Breast epithelium (tissue), 4 donors: ENCODE measurements at regions not wholly inside any gene's neighbourhood (a gene's known extent, or its start where the extent isn't known, plus 50 kb on each side); places are given as distances from the start of the nearest gene placed in this dataset.

Experiments used
- DNase-seq, 2 donors: peaks; one replicate each; pipeline ENCODE4 v3.0.0-alpha.2; 2019; ENCODE audit warnings: low spot score in 2 of 2
- H3K27ac ChIP-seq, 2 donors: fragments of 200-600 bp; sonication (generic) in 1 of 2; one replicate each; pipeline ENCODE4 v1.5.1; 2016 to 2019; ENCODE audit warnings: mild to moderate bottlenecking in 1 of 2
- H3K27me3 ChIP-seq, 2 donors: fragments of 200-600 bp; sonication (generic) in 1 of 2; one replicate each; pipeline versions ENCODE4 v1.5.1 to v1.6.0; 2017 to 2019; ENCODE audit warnings: control low read depth in 1 of 2, mild to moderate bottlenecking in 1 of 2
- H3K36me3 ChIP-seq: fragments of 200-600 bp; one replicate; pipeline ENCODE4 v1.5.1; 2019
- H3K4me1 ChIP-seq, 2 donors: fragments of 200-600 bp; sonication (generic); one replicate each; pipeline ENCODE4 v1.5.1; 2016 to 2019; ENCODE audit warnings: control low read depth in 1 of 2
- H3K4me3 ChIP-seq, 3 donors: fragments of 200-600 bp; sonication (generic); 1 replicate in 2 of 3; 2 replicates in 1 of 3; pipeline ENCODE4 v1.5.1; 2016 to 2019; ENCODE audit warnings: mild to moderate bottlenecking in 3 of 3, moderate library complexity in 2 of 3
- H3K9me3 ChIP-seq, 2 donors: fragments of 200-600 bp; sonication (generic) in 1 of 2; one replicate each; pipeline ENCODE4 v1.5.1; 2016 to 2019; ENCODE audit warnings: control low read depth in 1 of 2
- CTCF ChIP-seq, 3 donors: fragments of 450-650 bp; IDR thresholded peaks; one replicate each; pipeline ENCODE4 v1.5.1; 2016 to 2017; ENCODE audit warnings: antibody characterized with exemption in 3 of 3, mild to moderate bottlenecking in 3 of 3, moderate library complexity in 3 of 3
- POLR2A ChIP-seq: fragments of 450-650 bp; IDR thresholded peaks from one replicate; pipeline ENCODE4 v1.6.1; 2016; ENCODE audit warnings: antibody characterized with exemption, mild to moderate bottlenecking, moderate library complexity
- POLR2AphosphoS5 ChIP-seq, 3 donors: sonication (generic); formaldehyde crosslinking; IDR thresholded peaks; one replicate each; pipeline ENCODE4 v1.6.1; 2017; ENCODE audit warnings: antibody characterized with exemption in 3 of 3
- intact Hi-C: fragments of 100-400 bp; cut with DNase I; formaldehyde crosslinking; loops from one replicate; pipeline ENCODE4 v1.15.1; 2023; ENCODE audit warnings: low total_unique reads

- Histone ChIP-seq H3K27ac (no peak overlapping the region), H3K4me1 (no peaks in the 10 kb centered on the region), H3K36me3 (no peaks in the 10 kb centered on the region), H3K9me3 (no peaks in the 10 kb centered on the region), H3K4me3 (no peak overlapping the region), H3K27me3 (no peaks in the 10 kb centered on the region)
- no peak for DNase-seq
- intact Hi-C loops: no loop called here
- TF ChIP-seq CTCF (IDR thresholded peaks at IDR 0.05) (no peak), POLR2A (no peak), POLR2AphosphoS5 (IDR thresholded peaks at IDR 0.05) (no peak)
Measured at GRCh38 chr16:64531401-64531800, 590.5 kb downstream of the CDH11 start.

- Histone ChIP-seq H3K9me3 (no peaks in the 10 kb centered on the region), H3K4me1 (no peaks in the 10 kb centered on the region), H3K36me3 (no peaks in the 10 kb centered on the region), H3K4me3 (no peak overlapping the region), H3K27me3 (no peaks in the 10 kb centered on the region), H3K27ac (no peak overlapping the region)
- TF ChIP-seq POLR2A (no peak), POLR2AphosphoS5 (IDR thresholded peaks at IDR 0.05) (no peak), CTCF (IDR thresholded peaks at IDR 0.05) (no peak)
- DNase-seq: no peak
- intact Hi-C loops: no loop called here
Measured at GRCh38 chr16:64522548-64522947, 599.3 kb downstream of the CDH11 start.

- H3K4me1 ChIP-seq: no peaks in the 10 kb centered on the region
- DNase-seq: no peak
- intact Hi-C loops: no loop called here
- no peak overlapping the region for H3K4me3 ChIP-seq
- H3K27ac ChIP-seq: no peak overlapping the region
- no peaks in the 10 kb centered on the region for H3K36me3 ChIP-seq
- H3K9me3 ChIP-seq: no peaks in the 10 kb centered on the region
- H3K27me3 ChIP-seq: no peaks in the 10 kb centered on the region
- TF ChIP-seq CTCF (IDR thresholded peaks at IDR 0.05): no peak
- TF ChIP-seq POLR2AphosphoS5 (IDR thresholded peaks at IDR 0.05): no peak
- TF ChIP-seq POLR2A: no peak
Measured at GRCh38 chr16:64513871-64514270, 608.0 kb downstream of the CDH11 start.

- H3K9me3 ChIP-seq: peaks cover 0 to 6% of the 10 kb centered on the region in 2 donors
Measured at GRCh38 chr16:64507240-64508024, 614.4 kb downstream of the CDH11 start.

More at GRCh38 chr16:64507240-64508024, 614.4 kb downstream of the CDH11 start:
- H3K4me3 ChIP-seq: no peak overlapping the region
- H3K27ac ChIP-seq: no peak overlapping the region
- TF ChIP-seq POLR2A: no peak
- no peak for TF ChIP-seq POLR2AphosphoS5 (IDR thresholded peaks at IDR 0.05)
- no peak for TF ChIP-seq CTCF (IDR thresholded peaks at IDR 0.05)
- intact Hi-C loops: no loop called here
- no peak for DNase-seq
- H3K36me3 ChIP-seq: no peaks in the 10 kb centered on the region
- H3K4me1 ChIP-seq: no peaks in the 10 kb centered on the region
- no peaks in the 10 kb centered on the region for H3K27me3 ChIP-seq
